Endothelial cell of umbilical vein (primary cell): ENCODE measurements at regions not wholly inside any gene's neighbourhood (a gene's known extent, or its start where the extent isn't known, plus 50 kb on each side); places are given as distances from the start of the nearest gene placed in this dataset.

Experiments used
- EZH2 ChIP-seq: IDR thresholded peaks from 2 replicates; pipeline ENCODE4 v1.6.1; 2012; ENCODE audit warnings: borderline replicate concordance, low read depth, mild to moderate bottlenecking, moderate library complexity, low read length, inconsistent platforms; ENCODE audit not compliant: severe bottlenecking
- FOS ChIP-seq: IDR thresholded peaks from 2 replicates; pipeline ENCODE4 v1.6.1; 2011; ENCODE audit warnings: mild to moderate bottlenecking, low read length, moderate library complexity, borderline replicate concordance; ENCODE audit not compliant: insufficient read depth

DNA sequence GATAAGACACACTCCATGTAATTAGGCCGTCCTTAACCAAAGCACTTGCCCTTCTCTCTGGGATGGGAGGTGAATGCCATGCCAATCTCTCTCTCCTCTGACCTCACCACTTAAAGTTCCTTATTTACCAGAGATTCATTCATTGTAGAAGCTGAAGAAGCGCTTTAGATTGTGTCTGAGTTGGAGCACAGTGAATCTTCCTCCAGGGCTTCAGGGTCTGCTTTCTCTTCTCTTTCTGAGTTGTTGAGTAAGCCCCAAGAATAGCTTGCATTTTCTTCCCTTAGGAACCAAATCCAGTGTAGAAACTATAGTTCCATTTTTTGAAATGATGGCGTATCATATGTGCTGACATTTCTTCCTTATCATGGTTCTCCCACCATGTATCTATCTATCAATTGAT lies 104.5 kb upstream of the MAML3 start:
- TF ChIP-seq FOS (no peak), EZH2 (no peak)
